Retinal pigment epithelial cell (primary cell): ENCODE measurements at regions not wholly inside any gene's neighbourhood (a gene's known extent, or its start where the extent isn't known, plus 50 kb on each side); places are given as distances from the start of the nearest gene placed in this dataset.
"Not testable (repeated sequence)": the region's sequence is repeated elsewhere in the genome, so short reads cannot be mapped to it uniquely, and the experiment has no call there.

Source experiments
- DNase-seq: peaks from one replicate; pipeline ENCODE4 v3.0.0-alpha.2; 2010; ENCODE audit warnings: low read depth
- H3K4me3 ChIP-seq: 2 replicates; pipeline ENCODE4 v1.5.1; 2011; ENCODE audit warnings: mild to moderate bottlenecking, low read length, control low read depth, moderate library complexity
- CTCF ChIP-seq: conservative IDR thresholded peaks from 2 replicates; pipeline ENCODE4 v1.5.1; 2011; ENCODE audit warnings: low read depth, low read length, control low read depth, inconsistent platforms

GRCh38 chr2:221895366-221896121, 323.4 kb upstream of the EPHA4 start:
- DNase-seq = no peak
- H3K4me3 ChIP-seq = no peak overlapping the region
- TF ChIP-seq CTCF = no peak

GRCh38 chr2:221893501-221893900, 321.4 kb upstream of the EPHA4 start:
- no peak for TF ChIP-seq CTCF
- no peak for DNase-seq
- H3K4me3 ChIP-seq = no peak overlapping the region

GRCh38 chr2:221892006-221892405, 319.9 kb upstream of the EPHA4 start:
- DNase-seq, H3K4me3 ChIP-seq: not testable (repeated sequence)

- DNase-seq = no peak
- H3K4me3 ChIP-seq = no peak overlapping the region
- no peak for TF ChIP-seq CTCF
These were observed 311.9 kb upstream of the EPHA4 start for GRCh38 chr2:221883976-221884375.

GRCh38 chr2:221876016-221876415, 303.9 kb upstream of the EPHA4 start:
- no peak for TF ChIP-seq CTCF
- H3K4me3 ChIP-seq = no peak overlapping the region
- peak; percentile 16 for DNase-seq

- TF ChIP-seq CTCF = no peak
- no peak overlapping the region for H3K4me3 ChIP-seq
- no peak for DNase-seq
These were observed 302.3 kb upstream of the EPHA4 start for GRCh38 chr2:221874444-221874843.

- H3K4me3 ChIP-seq = no peak overlapping the region
- no peak for DNase-seq
- no peak for TF ChIP-seq CTCF
These were observed 285.6 kb upstream of the EPHA4 start for GRCh38 chr2:221857719-221858118.
